HL-60 (cell line): ENCODE measurements at regions not wholly inside any gene's neighbourhood (a gene's known extent, or its start where the extent isn't known, plus 50 kb on each side); places are given as distances from the start of the nearest gene placed in this dataset.
"Not testable (repeated sequence)": the region's sequence is repeated elsewhere in the genome, so short reads cannot be mapped to it uniquely, and the experiment has no call there.

ENCODE experiments used
- DNase-seq, 2 experiments: peaks; one replicate each; pipeline ENCODE4 v3.0.0-alpha.2; 2010 to 2020; ENCODE audit warnings: low read depth in 1 of 2, low spot score in 1 of 2
- H3K27ac ChIP-seq: fragments of 250-450 bp; sonication (Bioruptor Pico); replicated peaks from 2 replicates; pipeline ENCODE4 v1.5.1; 2020; ENCODE audit warnings: mild to moderate bottlenecking, moderate library complexity
- H3K27me3 ChIP-seq: fragments of 250-450 bp; sonication (Bioruptor Pico); 2 replicates; pipeline ENCODE4 v1.5.1; 2021; ENCODE audit warnings: mild to moderate bottlenecking, moderate library complexity; ENCODE audit not compliant: insufficient read depth, poor library complexity, severe bottlenecking
- H3K4me3 ChIP-seq: replicated peaks from 2 replicates; pipeline ENCODE4 v1.5.1; 2011; ENCODE audit warnings: mild to moderate bottlenecking, control low read depth, low read length; ENCODE audit not compliant: insufficient read depth
- CTCF ChIP-seq: IDR thresholded peaks from one replicate; pipeline ENCODE4 v1.5.1; 2011; ENCODE audit warnings: low read length, control low read depth, inconsistent platforms; ENCODE audit not compliant: insufficient read depth
- GABPA ChIP-seq: IDR thresholded peaks from 2 replicates; pipeline ENCODE4 v1.6.1; 2012; ENCODE audit warnings: low read depth
- POLR2AphosphoS5 ChIP-seq: IDR thresholded peaks from 2 replicates; pipeline ENCODE4 v1.6.1; 2012; ENCODE audit warnings: low read depth
- REST ChIP-seq: IDR thresholded peaks from 2 replicates; pipeline ENCODE4 v1.6.1; 2012; ENCODE audit warnings: low read depth; ENCODE audit not compliant: insufficient replicate concordance
- SPI1 ChIP-seq: IDR thresholded peaks from 2 replicates; pipeline ENCODE4 v1.6.1; 2012; ENCODE audit warnings: low read depth, mild to moderate bottlenecking, borderline replicate concordance

GRCh38 chr4:188783175-188783574 lies 643.9 kb downstream of the TRIML1 start:
- TF ChIP-seq GABPA (no peak), CTCF (no peak), SPI1 (no peak), REST (no peak), POLR2AphosphoS5 (no peak)
- no peaks in the 10 kb centered on the region for H3K27me3 ChIP-seq
- DNase-seq, result no peak
- no peak overlapping the region for H3K27ac ChIP-seq
- H3K4me3 ChIP-seq, result no peak overlapping the region

GRCh38 chr4:188783606-188784160 lies 644.4 kb downstream of the TRIML1 start:
- DNase-seq, result no peak
- Histone ChIP-seq H3K27ac (no peak overlapping the region), H3K4me3 (no peak overlapping the region), H3K27me3 (no peaks in the 10 kb centered on the region)
- no peak for TF ChIP-seq REST
- no peak for TF ChIP-seq SPI1
- TF ChIP-seq CTCF, result no peak
- no peak for TF ChIP-seq POLR2AphosphoS5
- TF ChIP-seq GABPA, result no peak

GRCh38 chr4:188796600-188796999 lies 657.4 kb downstream of the TRIML1 start:
- not testable (repeated sequence) for H3K27me3 ChIP-seq, DNase-seq, H3K27ac ChIP-seq, H3K4me3 ChIP-seq

- DNase-seq, H3K27me3 ChIP-seq, H3K4me3 ChIP-seq, H3K27ac ChIP-seq: not testable (repeated sequence)
Measured at GRCh38 chr4:188797011-188797410, 657.8 kb downstream of the TRIML1 start.

- no peak for DNase-seq
- no peaks in the 10 kb centered on the region for H3K27me3 ChIP-seq
- H3K4me3 ChIP-seq, result no peak overlapping the region
- no peak overlapping the region for H3K27ac ChIP-seq
- TF ChIP-seq SPI1, result no peak
- no peak for TF ChIP-seq POLR2AphosphoS5
- TF ChIP-seq REST, result no peak
- no peak for TF ChIP-seq GABPA
- no peak for TF ChIP-seq CTCF
Measured at GRCh38 chr4:188804861-188805260, 665.6 kb downstream of the TRIML1 start.
